IMR-90 (cell line): ENCODE measurements at regions not wholly inside any gene's neighbourhood (a gene's known extent, or its start where the extent isn't known, plus 50 kb on each side); places are given as distances from the start of the nearest gene placed in this dataset.

Source experiments
- ATAC-seq: fragments of 200-7000 bp; cut with Tn5 transposase; 2 replicates; pipeline ENCODE4 v1.9.1; 2020; ENCODE audit warnings: low read depth, mild to moderate bottlenecking, moderate library complexity
- BruUV-seq: library from RNA; stranded (reverse); fragments of 400-500 nt; replicated peaks from 2 replicates; lab custom pipeline; 2021; lab: Mats Ljungman, UMichigan
- CTCF ChIA-PET: fragments of 300-600 bp; formaldehyde crosslinking; extraction: SDS; loops from one replicate; lab custom pipeline; 2021; ENCODE audit warnings: antibody characterized with exemption; lab: Yijun Ruan, JAX
- POLR2A ChIA-PET: fragments of 300-600 bp; sonication (Branson Sonifier 250); formaldehyde crosslinking; loops from one replicate; lab custom pipeline; 2022; ENCODE audit warnings: antibody characterized with exemption; ENCODE audit not compliant: unreplicated experiment; lab: Charles Lee
- DNase-seq: peaks from one replicate; pipeline ENCODE4 v3.0.0; 2013
- H2AFZ ChIP-seq: replicated peaks from 2 replicates; pipeline ENCODE3; 2013; ENCODE audit warnings: low read length, mild to moderate bottlenecking; ENCODE audit not compliant: poor library complexity
- H2AK5ac ChIP-seq: 2 replicates; pipeline ENCODE4 v1.6.1; 2013; ENCODE audit warnings: low read depth, low read length, inconsistent platforms
- H2AK9ac ChIP-seq: replicated peaks from 2 replicates; pipeline ENCODE3; 2013; ENCODE audit warnings: mild to moderate bottlenecking, low read depth, low read length, moderate library complexity; ENCODE audit not compliant: poor library complexity
- H2BK120ac ChIP-seq: 2 replicates; pipeline ENCODE4 v1.6.1; 2013; ENCODE audit warnings: low read depth, low read length, inconsistent platforms
- H2BK15ac ChIP-seq: 3 replicates; pipeline ENCODE4 v1.6.1; 2013; ENCODE audit warnings: low read depth, low read length, inconsistent platforms
- H2BK20ac ChIP-seq: 2 replicates; pipeline ENCODE4 v1.6.1; 2013; ENCODE audit warnings: low read depth, mild to moderate bottlenecking, inconsistent platforms, low read length, moderate library complexity
- H2BK5ac ChIP-seq: 2 replicates; pipeline ENCODE4 v1.6.1; 2013; ENCODE audit warnings: mild to moderate bottlenecking, low read depth, low read length, inconsistent platforms; ENCODE audit not compliant: poor library complexity, severe bottlenecking
- H3K14ac ChIP-seq: replicated peaks from 2 replicates; pipeline ENCODE4 v1.6.1; 2013; ENCODE audit warnings: low read depth, low read length, inconsistent platforms
- H3K18ac ChIP-seq: 2 replicates; pipeline ENCODE4 v1.6.1; 2013; ENCODE audit warnings: low read depth, low read length, control low read depth
- H3K23ac ChIP-seq: 2 replicates; pipeline ENCODE4 v1.6.1; 2013; ENCODE audit warnings: low read depth, low read length, inconsistent platforms
- H3K27ac ChIP-seq: 2 replicates; pipeline ENCODE4 v1.5.1; 2013; ENCODE audit warnings: mild to moderate bottlenecking, control low read depth, low read length; ENCODE audit not compliant: insufficient read depth
- H3K27me3 ChIP-seq: 2 replicates; pipeline ENCODE4 v1.6.1; 2013; ENCODE audit warnings: low read length; ENCODE audit not compliant: control insufficient read depth, insufficient read depth
- H3K36me3 ChIP-seq: 2 replicates; pipeline ENCODE4 v1.6.1; 2013; ENCODE audit warnings: low read length, mixed read lengths; ENCODE audit not compliant: control insufficient read depth, insufficient read depth
- H3K4ac ChIP-seq: 2 replicates; pipeline ENCODE4 v1.6.1; 2013; ENCODE audit warnings: low read depth, low read length, inconsistent platforms
- H3K4me1 ChIP-seq: 2 replicates; pipeline ENCODE4 v1.6.1; 2013; ENCODE audit warnings: low read length, mixed read lengths; ENCODE audit not compliant: control insufficient read depth, insufficient read depth
- H3K4me2 ChIP-seq: 2 replicates; pipeline ENCODE4 v1.6.1; 2013; ENCODE audit warnings: low read depth, mild to moderate bottlenecking, control low read depth, low read length, moderate library complexity
- H3K4me3 ChIP-seq: 2 replicates; pipeline ENCODE4 v1.5.1; 2013; ENCODE audit warnings: low read depth, mild to moderate bottlenecking, control low read depth, low read length, moderate library complexity; ENCODE audit not compliant: insufficient read depth
- H3K56ac ChIP-seq: 2 replicates; pipeline ENCODE4 v1.6.1; 2013; ENCODE audit warnings: low read length, inconsistent platforms; ENCODE audit not compliant: insufficient read depth; ENCODE audit errors: extremely low read depth
- H3K79me1 ChIP-seq, 2 experiments: 2 replicates each; pipeline ENCODE4 v1.6.1; 2013; ENCODE audit warnings: low read length in 2 of 2, inconsistent platforms in 1 of 2, low read depth in 1 of 2
- H3K9ac ChIP-seq: 2 replicates; pipeline ENCODE4 v1.6.1; 2013; ENCODE audit warnings: low read depth, low read length, control low read depth
- H3K9me1 ChIP-seq: 2 replicates; pipeline ENCODE4 v1.6.1; 2013; ENCODE audit warnings: low read length, inconsistent platforms; ENCODE audit not compliant: insufficient read depth
- H3K9me3 ChIP-seq: 2 replicates; pipeline ENCODE4 v1.6.1; 2013; ENCODE audit warnings: low read length; ENCODE audit not compliant: control insufficient read depth, insufficient read depth
- H4K20me1 ChIP-seq: 2 replicates; pipeline ENCODE4 v1.6.1; 2013; ENCODE audit warnings: low read length, inconsistent platforms; ENCODE audit not compliant: insufficient read depth
- H4K5ac ChIP-seq: 2 replicates; pipeline ENCODE4 v1.6.1; 2013; ENCODE audit warnings: mild to moderate bottlenecking, low read depth, low read length, control low read depth
- H4K8ac ChIP-seq, 2 experiments: 2 replicates each; pipeline ENCODE4 v1.6.1; 2013; ENCODE audit warnings: low read depth in 2 of 2, low read length in 2 of 2, control low read depth in 1 of 2, inconsistent platforms in 1 of 2
- H4K91ac ChIP-seq: 2 replicates; pipeline ENCODE4 v1.6.1; 2013; ENCODE audit warnings: low read depth, low read length, inconsistent platforms; ENCODE audit not compliant: insufficient read depth
- CEBPB ChIP-seq: IDR thresholded peaks from 2 replicates; pipeline ENCODE4 v1.6.1; 2012; ENCODE audit warnings: low read depth, low read length, improper control_type of control experiment
- MAFK ChIP-seq: IDR thresholded peaks from 2 replicates; pipeline ENCODE4 v1.6.1; 2012; ENCODE audit warnings: low read depth, low read length, improper control_type of control experiment
- MXI1 ChIP-seq: IDR thresholded peaks from 2 replicates; pipeline ENCODE4 v1.6.1; 2012; ENCODE audit warnings: low read depth, mild to moderate bottlenecking, low read length, moderate library complexity, borderline replicate concordance
- NFE2L2 ChIP-seq: fragments of 150-350 bp; IDR thresholded peaks from 2 replicates; pipeline ENCODE4 v1.6.1; 2016; ENCODE audit warnings: low read depth, mild to moderate bottlenecking, low read length
- POLR2A ChIP-seq: IDR thresholded peaks from 2 replicates; pipeline ENCODE4 v1.6.1; 2012; ENCODE audit warnings: mild to moderate bottlenecking, low read depth, low read length
- RAD21 ChIP-seq: IDR thresholded peaks from 2 replicates; pipeline ENCODE4 v1.6.1; 2012; ENCODE audit warnings: low read length, improper control_type of control experiment
- RCOR1 ChIP-seq: IDR thresholded peaks from 2 replicates; pipeline ENCODE4 v1.6.1; 2012; ENCODE audit warnings: mild to moderate bottlenecking, low read length, improper control_type of control experiment; ENCODE audit not compliant: insufficient replicate concordance
- RFX5 ChIP-seq: IDR thresholded peaks from 2 replicates; pipeline ENCODE4 v1.8.0; 2012; ENCODE audit warnings: low read depth, mild to moderate bottlenecking, low read length, moderate library complexity
- SMC3 ChIP-seq: fragments of 150-350 bp; IDR thresholded peaks from 2 replicates; pipeline ENCODE4 v1.6.1; 2016; ENCODE audit warnings: low read depth, mild to moderate bottlenecking, antibody characterized with exemption, low read length, moderate library complexity
- WGBS, 2 experiments: methylation state at CpG; one replicate each; pipeline versions ENCODE4 v1.1.5 to v1.1.7; 2013; ENCODE audit warnings: missing lambda C conversion rate in 2 of 2; ENCODE audit not compliant: insufficient read length in 1 of 2; ENCODE audit errors: extremely low coverage in 2 of 2; 5-methylcytosine and 5-hydroxymethylcytosine counted together
- dilution Hi-C: fragments of 300-500 bp; cut with HindIII; formaldehyde crosslinking; loops from one replicate; pipeline ENCODE4 v1.14.3; 2018; ENCODE audit warnings: low sequenced_read_pairs; ENCODE audit not compliant: unreplicated experiment
- in situ Hi-C: fragments of 300-500 bp; cut with MboI; formaldehyde crosslinking; loops from 3 replicates; pipeline ENCODE4 v1.14.3; 2019; ENCODE audit warnings: low sequenced_read_pairs, inconsistent platforms, mixed read lengths
- intact Hi-C: fragments of 100-400 bp; cut with micrococcal nuclease; formaldehyde crosslinking; loops from 2 replicates; pipeline ENCODE4 v1.10.0; 2022
- TF ChIP-seq, protein P1 (sequence below): fragments of 150-350 bp; IDR thresholded peaks from 2 replicates; pipeline ENCODE4 v1.6.1; 2016; ENCODE audit warnings: low read depth, mild to moderate bottlenecking, low read length, moderate library complexity, borderline replicate concordance
- TF ChIP-seq, protein P2 (sequence below): fragments of 150-350 bp; IDR thresholded peaks from 2 replicates; pipeline ENCODE4 v1.6.1; 2017; ENCODE audit warnings: mild to moderate bottlenecking, antibody characterized with exemption, low read length, low read depth

DNA sequence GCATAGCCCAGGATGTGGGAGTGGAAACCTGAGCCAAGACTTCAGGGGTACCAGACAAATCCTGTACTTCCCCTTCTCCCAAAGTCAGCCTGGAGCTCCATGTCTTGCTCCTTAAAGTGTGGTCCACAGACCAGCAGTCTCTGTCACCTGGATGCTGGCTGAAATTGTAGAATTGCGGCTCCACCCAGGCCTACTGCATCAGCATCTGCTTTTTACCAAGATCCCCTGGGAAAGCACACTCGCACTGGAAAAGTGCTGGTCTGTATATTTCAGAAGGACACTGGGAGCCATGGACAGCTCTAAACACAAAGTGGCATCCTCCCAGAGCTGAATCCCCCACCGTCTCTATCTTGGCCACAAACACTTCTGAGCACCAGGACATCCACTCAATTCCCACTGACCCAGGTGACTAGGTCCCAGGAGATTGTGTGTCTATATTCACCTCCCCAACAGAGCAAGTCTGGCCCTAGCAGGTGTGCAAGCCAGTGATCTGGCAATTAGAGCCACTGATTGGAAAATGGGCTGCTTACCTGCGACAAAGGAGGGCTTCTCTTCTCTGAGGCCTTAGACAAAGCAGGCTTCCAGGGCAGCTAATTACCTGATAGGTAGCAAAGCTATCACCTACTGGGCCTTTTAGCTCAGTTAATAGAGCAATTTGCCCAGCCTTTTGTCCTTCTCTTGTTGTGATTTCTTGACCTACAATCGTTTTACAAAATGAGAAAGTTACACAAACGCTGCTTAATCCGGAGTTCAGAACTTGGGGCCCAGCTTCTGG lies 443.3 kb downstream of the MN1 start:
- Histone ChIP-seq H3K9me3 (peaks cover 5% of the 10 kb centered on the region; the same call in 1 of the 2 replicates), H2BK120ac (no peak overlapping the region), H3K56ac (no peak overlapping the region), H3K4me1 (no peaks in the 10 kb centered on the region), H4K5ac (no peak overlapping the region), H3K4ac (no peak overlapping the region), H2AK5ac (no peak overlapping the region), H3K27me3 (peaks cover 17% of the 10 kb centered on the region), H2BK20ac (no peak overlapping the region), H4K8ac (no peak overlapping the region), H2AFZ (no peak overlapping the region), H3K9ac (no peak overlapping the region), H3K79me1 (no peaks in the 10 kb centered on the region), H3K18ac (no peak overlapping the region), H3K9me1 (no peaks in the 10 kb centered on the region; the same call in 1 of the 2 replicates), H2BK15ac (no peak overlapping the region), H3K4me2 (no peak overlapping the region), H2BK5ac (no peak overlapping the region), H3K23ac (no peak overlapping the region), H3K4me3 (no peak overlapping the region), H3K27ac (no peak overlapping the region), H3K36me3 (no peaks in the 10 kb centered on the region), H4K91ac (no peak overlapping the region), H4K20me1 (no peaks in the 10 kb centered on the region), H2AK9ac (no peak overlapping the region), H3K14ac (no peak overlapping the region)
- CTCF ChIA-PET, result no interaction called here
- POLR2A ChIA-PET, result no interaction called here
- in situ Hi-C loops, result no loop called here
- DNase-seq, result no peak
- dilution Hi-C loops, result no loop called here
- intact Hi-C loops, result no loop called here
- 40% methylated on average over 1 of the region's 7 CpGs; no CpG with 5 or more reads in 1 of the 2 experiments for WGBS, 2 experiments
- TF ChIP-seq RCOR1, result no peak
- no peak for TF ChIP-seq RAD21
- no peak for TF ChIP-seq NFE2L2
- TF ChIP-seq MAFK, result no peak
- TF ChIP-seq, protein P1, sequence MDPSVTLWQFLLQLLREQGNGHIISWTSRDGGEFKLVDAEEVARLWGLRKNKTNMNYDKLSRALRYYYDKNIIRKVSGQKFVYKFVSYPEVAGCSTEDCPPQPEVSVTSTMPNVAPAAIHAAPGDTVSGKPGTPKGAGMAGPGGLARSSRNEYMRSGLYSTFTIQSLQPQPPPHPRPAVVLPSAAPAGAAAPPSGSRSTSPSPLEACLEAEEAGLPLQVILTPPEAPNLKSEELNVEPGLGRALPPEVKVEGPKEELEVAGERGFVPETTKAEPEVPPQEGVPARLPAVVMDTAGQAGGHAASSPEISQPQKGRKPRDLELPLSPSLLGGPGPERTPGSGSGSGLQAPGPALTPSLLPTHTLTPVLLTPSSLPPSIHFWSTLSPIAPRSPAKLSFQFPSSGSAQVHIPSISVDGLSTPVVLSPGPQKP, result no peak
- no peak for TF ChIP-seq CEBPB
- no peak for TF ChIP-seq MXI1
- TF ChIP-seq POLR2A, result no peak
- TF ChIP-seq RFX5, result no peak
- TF ChIP-seq, protein P2, sequence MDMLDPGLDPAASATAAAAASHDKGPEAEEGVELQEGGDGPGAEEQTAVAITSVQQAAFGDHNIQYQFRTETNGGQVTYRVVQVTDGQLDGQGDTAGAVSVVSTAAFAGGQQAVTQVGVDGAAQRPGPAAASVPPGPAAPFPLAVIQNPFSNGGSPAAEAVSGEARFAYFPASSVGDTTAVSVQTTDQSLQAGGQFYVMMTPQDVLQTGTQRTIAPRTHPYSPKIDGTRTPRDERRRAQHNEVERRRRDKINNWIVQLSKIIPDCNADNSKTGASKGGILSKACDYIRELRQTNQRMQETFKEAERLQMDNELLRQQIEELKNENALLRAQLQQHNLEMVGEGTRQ, result no peak
- no peak for TF ChIP-seq SMC3
- BruUV-seq, result no TSS peak
- no peak for ATAC-seq
